AG09309 (cell line): ENCODE measurements at regions not wholly inside any gene's neighbourhood (a gene's known extent, or its start where the extent isn't known, plus 50 kb on each side); places are given as distances from the start of the nearest gene placed in this dataset.

ENCODE experiments used
- DNase-seq: peaks from one replicate; pipeline ENCODE4 v3.0.0-alpha.2; 2010; ENCODE audit warnings: low read depth
- H3K4me3 ChIP-seq: 2 replicates; pipeline ENCODE4 v1.5.1; 2011; ENCODE audit warnings: mild to moderate bottlenecking, low read depth, low read length, moderate library complexity; ENCODE audit not compliant: control insufficient read depth
- CTCF ChIP-seq: IDR thresholded peaks from 2 replicates; pipeline ENCODE4 v1.5.1; 2011; ENCODE audit warnings: mild to moderate bottlenecking, low read depth, low read length, inconsistent platforms; ENCODE audit not compliant: insufficient read depth, control insufficient read depth; ENCODE audit errors: missing control alignments

GRCh38 chrX:82058728-82059127 is 856.8 kb downstream of the SH3BGRL start:
- DNase-seq, result no peak
- TF ChIP-seq CTCF, result no peak

GRCh38 chrX:82070948-82071347 is 869.0 kb downstream of the SH3BGRL start:
- no peak overlapping the region for H3K4me3 ChIP-seq
- no peak for DNase-seq
- no peak for TF ChIP-seq CTCF

More at GRCh38 chrX:82058728-82059127, 856.8 kb downstream of the SH3BGRL start:
- no peak overlapping the region for H3K4me3 ChIP-seq

GRCh38 chrX:82081027-82081426 is 879.1 kb downstream of the SH3BGRL start:
- H3K4me3 ChIP-seq, result no peak overlapping the region
- TF ChIP-seq CTCF, result no peak
- no peak for DNase-seq

GRCh38 chrX:82087699-82088098 is 885.8 kb downstream of the SH3BGRL start:
- DNase-seq, result no peak
- H3K4me3 ChIP-seq, result no peak overlapping the region
- no peak for TF ChIP-seq CTCF

GRCh38 chrX:82092307-82092706 is 890.4 kb downstream of the SH3BGRL start:
- no peak overlapping the region for H3K4me3 ChIP-seq
- DNase-seq, result no peak
- TF ChIP-seq CTCF, result no peak

GRCh38 chrX:82125103-82125502 is 923.2 kb downstream of the SH3BGRL start:
- no peak for TF ChIP-seq CTCF
- no peak overlapping the region for H3K4me3 ChIP-seq
- DNase-seq, result no peak
